KMS-11 (cell line): ENCODE measurements at regions not wholly inside any gene's neighbourhood (a gene's known extent, or its start where the extent isn't known, plus 50 kb on each side); places are given as distances from the start of the nearest gene placed in this dataset.
"Not testable (repeated sequence)": the region's sequence is repeated elsewhere in the genome, so short reads cannot be mapped to it uniquely, and the experiment has no call there.

ENCODE experiments used
- H2AFZ ChIP-seq: fragments of 200-600 bp; sonication (generic); 2 replicates; pipeline ENCODE4 v1.6.1; 2016; ENCODE audit warnings: antibody characterized with exemption, mixed run types, low read depth
- H3K27ac ChIP-seq: fragments of 200-600 bp; sonication (generic); 2 replicates; pipeline ENCODE4 v1.6.1; 2016; ENCODE audit warnings: mild to moderate bottlenecking, mixed run types
- H3K27me3 ChIP-seq: fragments of 200-600 bp; sonication (generic); 2 replicates; pipeline ENCODE4 v1.6.1; 2017; ENCODE audit warnings: mild to moderate bottlenecking, low read depth, mixed run types, moderate library complexity; ENCODE audit not compliant: insufficient read depth
- H3K36me3 ChIP-seq: fragments of 200-600 bp; sonication (generic); 2 replicates; pipeline ENCODE4 v1.6.1; 2017; ENCODE audit warnings: mild to moderate bottlenecking, mixed run types; ENCODE audit not compliant: insufficient read depth
- H3K4me1 ChIP-seq: fragments of 200-600 bp; sonication (generic); 2 replicates; pipeline ENCODE4 v1.6.1; 2016; ENCODE audit warnings: mild to moderate bottlenecking, low read depth, mixed run types; ENCODE audit not compliant: poor library complexity, severe bottlenecking
- H3K4me2 ChIP-seq: fragments of 200-600 bp; sonication (generic); 2 replicates; pipeline ENCODE4 v1.7.0; 2016; ENCODE audit warnings: mild to moderate bottlenecking, mixed run types
- H3K4me3 ChIP-seq: fragments of 200-600 bp; sonication (generic); IDR thresholded peaks from 2 replicates; pipeline ENCODE4 v1.6.1; 2017; ENCODE audit warnings: low read depth, low read length, mixed read lengths; ENCODE audit not compliant: insufficient read depth
- H3K79me2 ChIP-seq: fragments of 200-600 bp; sonication (generic); 2 replicates; pipeline ENCODE4 v1.6.1; 2016; ENCODE audit warnings: low read depth, mixed run types; ENCODE audit not compliant: insufficient read depth
- H3K9ac ChIP-seq: fragments of 200-600 bp; sonication (generic); 2 replicates; pipeline ENCODE4 v1.6.1; 2016; ENCODE audit warnings: mild to moderate bottlenecking, mixed run types
- H4K20me1 ChIP-seq: fragments of 200-600 bp; sonication (generic); 2 replicates; pipeline ENCODE4 v1.6.1; 2016; ENCODE audit warnings: mild to moderate bottlenecking, mixed run types; ENCODE audit not compliant: insufficient read depth
- TF ChIP-seq, protein P1 (sequence below): fragments of 200-600 bp; sonication (generic); conservative IDR thresholded peaks from 2 replicates; pipeline ENCODE4 v1.6.1; 2017; ENCODE audit warnings: low read depth, mild to moderate bottlenecking, antibody characterized with exemption, low read length, moderate library complexity, mixed read lengths

DNA sequence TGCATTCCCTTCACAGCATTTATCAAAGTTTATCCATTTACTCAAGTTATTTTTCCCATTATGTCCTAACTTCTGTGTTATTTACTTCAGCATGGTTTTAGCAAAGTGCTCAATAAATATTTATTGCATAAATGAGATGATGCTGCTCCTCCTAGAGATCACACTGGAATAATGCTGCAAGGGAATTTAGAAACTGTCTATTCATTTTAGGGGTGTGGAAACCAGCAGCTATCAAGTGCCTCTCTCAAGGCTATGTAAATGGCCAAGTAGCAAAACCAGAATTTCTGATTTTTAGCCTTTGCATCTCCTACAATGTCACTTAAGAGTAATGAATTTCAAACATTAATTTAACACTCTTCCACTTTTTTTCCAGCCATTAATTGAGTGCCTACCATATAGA is 316.2 kb downstream of the COL12A1 start:
- H3K79me2 ChIP-seq, result no peaks in the 10 kb centered on the region
- peaks cover 6% of the 10 kb centered on the region for H3K4me1 ChIP-seq
- TF ChIP-seq, protein P1, sequence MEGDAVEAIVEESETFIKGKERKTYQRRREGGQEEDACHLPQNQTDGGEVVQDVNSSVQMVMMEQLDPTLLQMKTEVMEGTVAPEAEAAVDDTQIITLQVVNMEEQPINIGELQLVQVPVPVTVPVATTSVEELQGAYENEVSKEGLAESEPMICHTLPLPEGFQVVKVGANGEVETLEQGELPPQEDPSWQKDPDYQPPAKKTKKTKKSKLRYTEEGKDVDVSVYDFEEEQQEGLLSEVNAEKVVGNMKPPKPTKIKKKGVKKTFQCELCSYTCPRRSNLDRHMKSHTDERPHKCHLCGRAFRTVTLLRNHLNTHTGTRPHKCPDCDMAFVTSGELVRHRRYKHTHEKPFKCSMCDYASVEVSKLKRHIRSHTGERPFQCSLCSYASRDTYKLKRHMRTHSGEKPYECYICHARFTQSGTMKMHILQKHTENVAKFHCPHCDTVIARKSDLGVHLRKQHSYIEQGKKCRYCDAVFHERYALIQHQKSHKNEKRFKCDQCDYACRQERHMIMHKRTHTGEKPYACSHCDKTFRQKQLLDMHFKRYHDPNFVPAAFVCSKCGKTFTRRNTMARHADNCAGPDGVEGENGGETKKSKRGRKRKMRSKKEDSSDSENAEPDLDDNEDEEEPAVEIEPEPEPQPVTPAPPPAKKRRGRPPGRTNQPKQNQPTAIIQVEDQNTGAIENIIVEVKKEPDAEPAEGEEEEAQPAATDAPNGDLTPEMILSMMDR, result no peak
- H2AFZ ChIP-seq, result no peak overlapping the region
- H3K9ac ChIP-seq, result no peak overlapping the region
- H3K27ac ChIP-seq, result no peak overlapping the region
- H3K4me2 ChIP-seq, result no peak overlapping the region
- no peaks in the 10 kb centered on the region for H4K20me1 ChIP-seq
- no peak overlapping the region for H3K4me3 ChIP-seq
- no peaks in the 10 kb centered on the region for H3K27me3 ChIP-seq
- no peaks in the 10 kb centered on the region for H3K36me3 ChIP-seq

GRCh38 chr6:74888741-74889140 is 317.1 kb downstream of the COL12A1 start:
- not testable (repeated sequence) for H3K4me2 ChIP-seq, H4K20me1 ChIP-seq, H3K36me3 ChIP-seq, H2AFZ ChIP-seq, H3K79me2 ChIP-seq, H3K4me1 ChIP-seq, H3K27me3 ChIP-seq, H3K9ac ChIP-seq, H3K4me3 ChIP-seq, H3K27ac ChIP-seq

GRCh38 chr6:74879976-74880375 is 325.9 kb downstream of the COL12A1 start:
- Histone ChIP-seq H3K36me3 (no peaks in the 10 kb centered on the region), H4K20me1 (no peaks in the 10 kb centered on the region), H3K27ac (no peak overlapping the region), H3K4me1 (no peaks in the 10 kb centered on the region), H3K4me3 (no peak overlapping the region), H3K27me3 (no peaks in the 10 kb centered on the region), H2AFZ (no peak overlapping the region), H3K79me2 (no peaks in the 10 kb centered on the region), H3K4me2 (no peak overlapping the region), H3K9ac (no peak overlapping the region)
- TF ChIP-seq, protein P1, result no peak

DNA sequence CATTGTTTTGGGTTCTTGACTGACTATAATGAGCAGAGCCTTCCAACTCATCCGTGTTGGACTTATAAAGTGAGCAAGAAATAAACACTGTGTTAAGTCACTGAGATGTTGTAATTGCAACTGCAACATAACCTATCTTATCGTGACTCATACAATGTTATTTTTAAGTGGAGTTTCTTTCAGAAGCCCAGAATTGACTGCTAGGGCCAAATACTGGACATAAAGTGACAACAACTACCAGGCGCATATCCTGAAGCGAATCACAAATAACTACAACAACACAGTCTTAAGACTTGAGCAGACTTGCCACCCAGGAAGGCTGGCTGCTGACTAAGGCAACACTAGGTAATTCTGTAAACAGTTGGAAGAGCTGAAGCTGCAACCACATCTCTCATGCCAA is 326.6 kb downstream of the COL12A1 start:
- Histone ChIP-seq H2AFZ (no peak overlapping the region), H3K27me3 (no peaks in the 10 kb centered on the region), H3K27ac (no peak overlapping the region), H3K79me2 (no peaks in the 10 kb centered on the region), H3K4me3 (no peak overlapping the region), H4K20me1 (no peaks in the 10 kb centered on the region), H3K36me3 (no peaks in the 10 kb centered on the region), H3K9ac (no peak overlapping the region), H3K4me2 (no peak overlapping the region), H3K4me1 (no peaks in the 10 kb centered on the region)
- TF ChIP-seq, protein P1, result no peak

- TF ChIP-seq, protein P1, result no peak
- no peak overlapping the region for H3K9ac ChIP-seq
- H2AFZ ChIP-seq, result no peak overlapping the region
- no peaks in the 10 kb centered on the region for H3K79me2 ChIP-seq
- no peak overlapping the region for H3K4me3 ChIP-seq
- no peaks in the 10 kb centered on the region for H3K36me3 ChIP-seq
- no peak overlapping the region for H3K27ac ChIP-seq
- H3K4me1 ChIP-seq, result no peaks in the 10 kb centered on the region
- no peak overlapping the region for H3K4me2 ChIP-seq
- H4K20me1 ChIP-seq, result no peaks in the 10 kb centered on the region
- no peaks in the 10 kb centered on the region for H3K27me3 ChIP-seq
Measured at GRCh38 chr6:74875193-74875592, 330.7 kb downstream of the COL12A1 start.
